Stimulated activated CD4-positive, alpha-beta T cell treated with anti-CD3 and anti-CD28 coated beads, Interleukin-2, amount 100 ng/mL, for 4 hours (primary cell): ENCODE measurements at regions not wholly inside any gene's neighbourhood (a gene's known extent, or its start where the extent isn't known, plus 50 kb on each side); places are given as distances from the start of the nearest gene placed in this dataset.
"Not testable (repeated sequence)": the region's sequence is repeated elsewhere in the genome, so short reads cannot be mapped to it uniquely, and the experiment has no call there.

Source experiments
- DNase-seq: peaks from one replicate; pipeline ENCODE4 v3.0.0-alpha.2; 2020; ENCODE audit warnings: low read depth

- no peak for DNase-seq
Observed at GRCh38 chr5:162800301-162800700, 637.1 kb upstream of the CCNG1 start.

- DNase-seq = no peak
Observed at GRCh38 chr5:162801235-162801634, 636.2 kb upstream of the CCNG1 start.

- no peak for DNase-seq
Observed at GRCh38 chr5:162806195-162806594, 631.2 kb upstream of the CCNG1 start.

- no peak for DNase-seq
Observed at GRCh38 chr5:162811071-162811470, 626.3 kb upstream of the CCNG1 start.

DNA sequence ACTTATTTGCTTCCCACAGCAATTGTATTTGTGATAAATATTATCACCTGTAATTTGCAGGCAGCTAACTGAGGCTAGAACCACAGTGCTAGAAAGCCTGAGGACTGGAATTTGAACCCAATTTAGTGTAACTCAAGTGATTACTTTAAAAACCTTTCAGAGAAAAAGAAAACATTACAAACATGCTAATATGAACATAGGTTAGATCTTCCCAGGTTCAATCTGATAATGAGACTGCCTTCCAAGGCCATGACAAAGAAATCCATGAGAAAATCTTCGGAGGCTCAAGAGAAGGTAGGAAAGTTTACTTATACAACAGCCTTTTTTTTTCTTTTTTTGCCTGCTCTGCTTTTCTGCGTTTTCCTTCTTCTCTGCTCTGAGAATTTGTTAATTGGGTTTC lies 620.6 kb upstream of the CCNG1 start:
- DNase-seq = no peak

- no peak for DNase-seq
Observed at GRCh38 chr5:162817364-162817763, 620.0 kb upstream of the CCNG1 start.

- not testable (repeated sequence) for DNase-seq
Observed at GRCh38 chr5:162821664-162822063, 615.7 kb upstream of the CCNG1 start.

DNA sequence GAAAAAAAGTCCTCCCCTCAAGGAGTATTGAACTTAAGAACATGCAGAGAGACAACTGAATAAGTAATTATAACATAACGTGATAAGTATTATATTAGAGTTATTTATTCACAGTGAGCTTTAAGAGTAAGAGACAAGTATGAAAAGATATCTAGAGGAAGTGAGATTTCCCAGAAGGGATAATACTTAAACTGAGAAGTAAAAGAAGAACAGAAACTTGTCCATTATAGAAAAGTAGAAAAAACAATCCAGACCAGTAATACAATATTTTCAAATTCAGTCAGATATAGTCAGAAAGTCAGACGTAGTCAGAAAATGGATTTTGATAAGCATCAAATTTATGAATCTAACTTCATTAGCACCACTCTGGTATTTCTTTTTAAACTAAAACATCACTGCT lies 613.0 kb upstream of the CCNG1 start:
- DNase-seq = no peak

GRCh38 chr5:162837155-162837554 lies 600.2 kb upstream of the CCNG1 start:
- no peak for DNase-seq

- DNase-seq = no peak
Observed at GRCh38 chr5:162842727-162843126, 594.7 kb upstream of the CCNG1 start.

GRCh38 chr5:162852134-162852533 lies 585.3 kb upstream of the CCNG1 start:
- no peak for DNase-seq

GRCh38 chr5:162858770-162859169 lies 578.6 kb upstream of the CCNG1 start:
- DNase-seq = no peak

DNA sequence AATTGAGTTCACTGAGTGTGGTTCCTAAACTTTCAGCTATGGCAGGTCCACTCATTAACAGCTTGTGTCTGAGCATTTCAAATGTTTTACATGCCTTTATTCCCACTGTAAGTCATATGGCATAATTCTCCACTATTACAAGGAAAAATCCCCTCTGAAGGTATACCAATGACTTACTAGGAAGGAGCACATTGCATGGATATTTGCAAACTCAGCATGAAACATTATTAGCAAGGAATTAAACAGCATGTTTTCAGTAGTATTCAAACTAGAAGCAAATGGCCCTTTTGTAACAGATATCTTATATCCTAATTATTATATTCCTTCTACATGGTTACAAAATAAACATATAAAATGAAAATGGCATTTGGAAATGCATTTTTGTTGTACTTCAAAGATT lies 566.4 kb upstream of the CCNG1 start:
- no peak for DNase-seq

DNA sequence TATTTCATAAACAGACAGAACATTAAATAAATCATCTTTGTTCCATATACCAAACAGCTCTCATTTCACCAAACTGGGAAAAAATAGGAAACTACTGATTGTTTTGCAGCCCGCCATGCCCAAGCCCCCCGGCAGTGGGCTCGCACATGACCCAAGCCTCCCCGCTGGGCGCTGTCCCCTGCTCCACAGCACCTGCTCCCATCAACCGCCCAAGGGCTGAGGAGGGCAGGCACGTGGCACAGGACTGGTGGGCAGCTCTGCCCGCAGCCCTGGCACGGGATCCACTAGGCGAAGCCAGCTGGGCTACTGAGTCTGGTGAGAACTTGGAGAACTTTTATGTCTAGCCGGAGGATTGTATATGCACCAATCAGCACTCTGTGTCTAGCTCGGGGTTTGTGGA lies 554.8 kb upstream of the CCNG1 start:
- no peak for DNase-seq

GRCh38 chr5:162886717-162887116 lies 550.7 kb upstream of the CCNG1 start:
- no peak for DNase-seq

DNA sequence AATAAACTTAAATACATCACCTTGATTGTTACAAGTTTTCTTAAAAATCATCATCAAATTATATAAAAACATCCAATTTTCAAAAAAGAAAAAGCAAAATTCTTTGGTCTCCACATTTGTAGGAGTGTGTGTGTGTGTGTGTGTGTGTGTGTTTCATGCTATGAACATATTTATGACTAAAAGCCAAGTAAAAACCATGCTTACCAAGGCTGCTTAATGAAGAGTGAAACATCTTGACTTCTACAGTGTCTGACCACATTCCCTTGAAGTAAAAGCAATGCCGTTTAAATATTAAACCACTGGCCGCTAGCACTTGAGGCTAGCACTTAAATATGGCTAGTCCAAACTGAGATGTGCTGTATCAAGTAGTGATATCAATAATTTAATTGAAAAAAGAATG lies 549.1 kb upstream of the CCNG1 start:
- no peak for DNase-seq

DNA sequence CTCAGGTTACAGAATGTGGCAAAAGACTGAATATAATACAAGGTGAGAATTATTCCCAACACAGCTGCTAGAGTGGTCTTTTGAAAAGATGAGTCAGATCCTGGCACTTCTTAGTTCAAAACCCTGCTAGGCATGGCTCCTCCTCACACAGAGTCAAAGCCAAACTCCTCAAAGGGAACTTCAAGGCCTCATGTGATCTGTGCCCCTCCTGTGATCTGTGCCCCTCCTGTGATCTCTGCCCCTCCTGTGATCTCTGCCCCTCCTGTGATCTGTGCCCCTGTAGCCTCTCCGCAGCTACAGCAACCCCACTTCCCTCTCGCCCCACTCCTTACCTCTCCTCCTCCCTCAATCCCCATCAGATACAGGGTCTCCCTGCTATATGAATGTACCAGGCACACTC lies 525.5 kb upstream of the CCNG1 start:
- no peak for DNase-seq

- DNase-seq = no peak
Observed at GRCh38 chr5:162916368-162916767, 521.0 kb upstream of the CCNG1 start.

DNA sequence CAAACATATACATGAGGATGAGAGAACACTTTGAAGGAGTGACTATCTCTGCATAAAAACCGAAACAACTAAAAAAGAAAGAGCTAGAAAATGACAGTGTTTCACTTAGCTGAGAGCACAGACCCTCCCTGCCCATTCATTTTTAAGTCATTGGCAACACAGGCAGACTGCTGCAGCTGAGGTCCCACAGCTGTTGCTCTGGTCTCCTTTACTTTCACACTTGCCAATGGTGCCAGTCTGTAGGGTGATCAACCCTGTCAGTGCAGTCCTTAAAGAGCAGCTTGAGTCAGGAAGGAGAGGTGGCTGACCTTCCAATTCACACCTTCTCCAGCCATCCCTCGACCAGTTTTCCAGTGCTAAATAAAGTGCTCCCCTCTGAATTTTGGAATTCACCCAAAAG lies 508.3 kb upstream of the CCNG1 start:
- DNase-seq = no peak

DNA sequence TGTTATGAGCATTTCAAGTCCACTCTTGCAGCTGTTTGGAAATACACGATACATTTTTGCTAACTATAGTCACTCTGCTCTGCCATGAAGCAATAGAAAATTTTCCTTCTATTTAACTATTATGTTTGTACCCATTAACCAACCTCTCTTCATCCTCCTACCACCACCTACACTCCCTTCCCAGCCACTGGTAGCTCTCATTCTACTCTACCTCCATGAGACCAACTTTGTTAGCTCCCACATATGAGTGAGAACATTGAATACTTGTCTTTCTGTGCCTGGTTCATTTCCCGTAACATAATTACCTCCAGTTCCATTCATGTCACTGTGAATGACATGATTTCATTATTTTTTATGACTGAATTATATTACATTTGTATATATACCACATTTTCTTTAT lies 505.9 kb upstream of the CCNG1 start:
- no peak for DNase-seq

DNA sequence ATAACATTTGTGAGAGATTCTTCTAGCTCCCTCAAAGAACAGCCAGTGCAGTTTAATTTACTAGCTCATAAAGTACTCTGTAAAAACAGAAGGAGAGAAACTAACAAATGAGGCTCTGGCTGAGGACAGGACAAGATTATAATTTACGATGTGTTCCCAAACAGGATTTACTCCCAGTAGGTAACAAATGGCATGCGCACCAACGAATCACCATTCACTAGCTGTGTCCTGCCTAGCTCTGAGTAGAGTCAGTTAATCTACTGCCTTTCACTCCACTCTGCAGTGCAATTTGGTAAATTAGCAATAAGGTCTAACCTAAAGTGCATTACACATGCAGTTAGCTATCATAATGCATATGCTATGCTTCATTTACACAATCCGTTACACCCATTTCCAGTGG lies 497.4 kb upstream of the CCNG1 start:
- no peak for DNase-seq

GRCh38 chr5:162948677-162949076 lies 488.7 kb upstream of the CCNG1 start:
- DNase-seq = no peak

DNA sequence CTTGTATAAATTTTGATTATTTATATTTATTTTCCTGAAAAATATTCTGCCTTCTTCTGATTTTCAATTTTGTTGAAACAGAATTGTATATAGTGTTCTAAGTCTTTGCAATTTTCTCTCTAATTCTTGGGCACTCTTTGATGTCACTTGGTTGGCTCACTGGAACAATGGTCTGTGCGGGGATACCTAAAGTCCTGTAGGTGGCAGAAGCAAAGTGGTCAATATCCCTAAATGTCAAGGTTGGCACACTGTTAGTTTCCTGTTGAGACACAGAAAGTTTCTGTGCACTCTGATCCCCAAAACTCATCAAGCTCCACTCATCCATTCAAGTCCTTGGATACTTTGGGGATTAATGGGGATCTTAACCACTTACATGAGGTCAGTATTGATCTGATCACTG lies 480.8 kb upstream of the CCNG1 start:
- no peak for DNase-seq

GRCh38 chr5:162964144-162964543 lies 473.3 kb upstream of the CCNG1 start:
- not testable (repeated sequence) for DNase-seq

GRCh38 chr5:162990063-162990462 lies 447.3 kb upstream of the CCNG1 start:
- no peak for DNase-seq
